Ovary (tissue), 3 donors: ENCODE measurements at regions not wholly inside any gene's neighbourhood (a gene's known extent, or its start where the extent isn't known, plus 50 kb on each side); places are given as distances from the start of the nearest gene placed in this dataset.

ENCODE experiments used
- POLR2A ChIP-seq: fragments of 450-650 bp; IDR thresholded peaks from one replicate; pipeline ENCODE4 v1.6.1; 2017; ENCODE audit warnings: antibody characterized with exemption, mild to moderate bottlenecking, moderate library complexity
- TF ChIP-seq, protein P1 (sequence below), 3 donors: fragments of 450-650 bp in 2 of 3; fragments of 200-600 bp in 1 of 3; IDR thresholded peaks; one replicate each; pipeline versions ENCODE4 v1.5.1 to v1.8.0; 2016 to 2022; ENCODE audit warnings: antibody characterized with exemption in 3 of 3, mild to moderate bottlenecking in 1 of 3
- donor health status: DM: no; HTN: no; CAD: no.

DNA sequence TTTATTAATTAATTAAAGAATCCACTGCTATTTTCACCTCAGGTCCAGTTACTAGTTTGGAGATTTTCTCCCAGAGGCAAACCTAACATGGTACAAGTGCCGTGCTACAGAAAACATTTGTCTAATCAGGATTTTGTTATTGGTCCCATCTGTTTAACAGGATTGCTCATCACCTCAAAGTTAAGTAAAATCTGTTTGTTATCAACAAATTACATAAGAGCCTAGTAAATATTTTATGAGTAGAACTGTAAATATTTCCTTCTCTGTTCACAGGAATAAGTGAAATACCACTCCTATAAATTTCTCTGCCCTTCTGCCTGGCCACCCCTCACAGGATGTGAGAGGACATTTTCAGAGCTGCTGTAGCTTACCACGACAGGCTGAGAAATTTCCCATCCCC, 200.2 kb downstream of the RAD51AP2 start:
- TF ChIP-seq, protein P1, sequence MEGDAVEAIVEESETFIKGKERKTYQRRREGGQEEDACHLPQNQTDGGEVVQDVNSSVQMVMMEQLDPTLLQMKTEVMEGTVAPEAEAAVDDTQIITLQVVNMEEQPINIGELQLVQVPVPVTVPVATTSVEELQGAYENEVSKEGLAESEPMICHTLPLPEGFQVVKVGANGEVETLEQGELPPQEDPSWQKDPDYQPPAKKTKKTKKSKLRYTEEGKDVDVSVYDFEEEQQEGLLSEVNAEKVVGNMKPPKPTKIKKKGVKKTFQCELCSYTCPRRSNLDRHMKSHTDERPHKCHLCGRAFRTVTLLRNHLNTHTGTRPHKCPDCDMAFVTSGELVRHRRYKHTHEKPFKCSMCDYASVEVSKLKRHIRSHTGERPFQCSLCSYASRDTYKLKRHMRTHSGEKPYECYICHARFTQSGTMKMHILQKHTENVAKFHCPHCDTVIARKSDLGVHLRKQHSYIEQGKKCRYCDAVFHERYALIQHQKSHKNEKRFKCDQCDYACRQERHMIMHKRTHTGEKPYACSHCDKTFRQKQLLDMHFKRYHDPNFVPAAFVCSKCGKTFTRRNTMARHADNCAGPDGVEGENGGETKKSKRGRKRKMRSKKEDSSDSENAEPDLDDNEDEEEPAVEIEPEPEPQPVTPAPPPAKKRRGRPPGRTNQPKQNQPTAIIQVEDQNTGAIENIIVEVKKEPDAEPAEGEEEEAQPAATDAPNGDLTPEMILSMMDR (IDR thresholded peaks at IDR 0.05) = no peak
- TF ChIP-seq POLR2A = no peak
